ENCODE measurements at regions not wholly inside any gene's neighbourhood (a gene's known extent, or its start where the extent isn't known, plus 50 kb on each side); places are given as distances from the start of the nearest gene placed in this dataset.

- TF ChIP-seq CTCF (IDR thresholded peaks at IDR 0.05): no peak
- H3K4me1 ChIP-seq: no peaks in the 10 kb centered on the region
- DNase-seq (ENCODE audit: low spot score): no peak
- no peaks in the 10 kb centered on the region for H3K27me3 ChIP-seq
- H3K36me3 ChIP-seq: no peaks in the 10 kb centered on the region
- H3K4me3 ChIP-seq: no peak overlapping the region
- no peaks in the 10 kb centered on the region for H3K9me3 ChIP-seq
- H3K27ac ChIP-seq: no peak overlapping the region
Measured at GRCh38 chr12:97680751-97681150, 218.1 kb downstream of the RMST start.

GRCh38 chr12:97681612-97682504, 219.3 kb downstream of the RMST start:
- Histone ChIP-seq H3K36me3 (no peaks in the 10 kb centered on the region), H3K4me3 (no peak overlapping the region), H3K27me3 (no peaks in the 10 kb centered on the region), H3K9me3 (no peaks in the 10 kb centered on the region), H3K4me1 (no peaks in the 10 kb centered on the region), H3K27ac (no peak overlapping the region)
- DNase-seq (ENCODE audit: low spot score): no peak
- no peak for TF ChIP-seq CTCF (IDR thresholded peaks at IDR 0.05)

- DNase-seq (ENCODE audit: low spot score): no peak
Measured at GRCh38 chr12:97685360-97685759, 222.8 kb downstream of the RMST start.

GRCh38 chr12:97701901-97702300, 239.3 kb downstream of the RMST start:
- Histone ChIP-seq H3K4me1 (no peaks in the 10 kb centered on the region), H3K27ac (no peak overlapping the region), H3K9me3 (no peaks in the 10 kb centered on the region), H3K4me3 (no peak overlapping the region), H3K27me3 (no peaks in the 10 kb centered on the region), H3K36me3 (no peaks in the 10 kb centered on the region)
- DNase-seq (ENCODE audit: low spot score): no peak
- TF ChIP-seq CTCF (IDR thresholded peaks at IDR 0.05): no peak

More at GRCh38 chr12:97685360-97685759, 222.8 kb downstream of the RMST start:
- TF ChIP-seq CTCF (IDR thresholded peaks at IDR 0.05): no peak
- no peaks in the 10 kb centered on the region for H3K4me1 ChIP-seq
- peaks cover 0 to under 1% of the 10 kb centered on the region in 2 donors for H3K9me3 ChIP-seq
- no peaks in the 10 kb centered on the region for H3K27me3 ChIP-seq
- no peak overlapping the region for H3K4me3 ChIP-seq
- H3K36me3 ChIP-seq: no peaks in the 10 kb centered on the region
- H3K27ac ChIP-seq: no peak overlapping the region

- no peak for DNase-seq (ENCODE audit: low spot score)
- Histone ChIP-seq H3K4me1 (no peaks in the 10 kb centered on the region), H3K4me3 (no peak overlapping the region), H3K9me3 (no peaks in the 10 kb centered on the region), H3K27ac (no peak overlapping the region), H3K36me3 (no peaks in the 10 kb centered on the region), H3K27me3 (no peaks in the 10 kb centered on the region)
- TF ChIP-seq CTCF (IDR thresholded peaks at IDR 0.05): no peak
Measured at GRCh38 chr12:97711392-97711791, 248.8 kb downstream of the RMST start.

All from right atrium auricular region (tissue), 2 donors.